ENCODE measurements at regions not wholly inside any gene's neighbourhood (a gene's known extent, or its start where the extent isn't known, plus 50 kb on each side); places are given as distances from the start of the nearest gene placed in this dataset.

DNA sequence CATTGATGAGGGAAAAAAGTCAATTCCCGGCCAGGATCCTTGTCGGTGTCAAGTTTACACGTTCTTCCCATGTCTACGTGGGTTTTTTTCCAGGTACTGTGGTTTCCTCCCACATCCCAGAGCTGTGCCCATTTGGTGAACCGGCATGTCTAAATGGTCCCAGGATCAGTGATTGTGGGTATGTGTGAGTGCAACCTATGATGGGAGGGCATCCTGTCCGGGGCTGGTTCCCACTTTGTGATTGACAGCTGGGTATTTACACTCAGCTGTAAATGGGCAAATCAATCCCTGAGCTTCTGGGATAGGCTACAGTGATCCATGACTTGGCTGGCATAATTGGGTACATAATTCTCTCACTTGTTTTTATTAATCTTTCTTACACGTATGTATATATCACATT lies 91.2 kb upstream of the IRX6 start:
- POLR2A ChIA-PET = no interaction called here
- Mint-ChIP-seq H3K4me1 (no peaks in the 10 kb centered on the region), H3K9me3 (ENCODE audit: insufficient read depth) (no peaks in the 10 kb centered on the region)

DNA sequence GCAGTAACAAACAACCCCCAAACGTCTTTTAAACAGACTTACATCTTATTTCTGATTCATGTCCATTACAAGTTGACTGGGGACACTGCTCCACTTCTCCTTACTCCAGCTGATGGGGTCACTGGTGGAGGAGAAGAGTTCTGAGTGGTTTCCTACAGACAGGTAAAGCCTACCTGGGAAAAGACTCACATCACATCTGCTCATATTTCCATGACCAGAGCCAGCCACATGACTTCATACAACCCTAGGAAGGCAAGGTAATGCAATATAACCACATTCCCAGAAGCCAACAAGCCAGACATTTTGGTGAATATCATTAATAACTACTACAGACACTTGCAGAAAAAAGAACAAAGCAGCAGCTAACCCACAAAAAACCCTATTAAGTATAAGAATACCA lies 90.5 kb upstream of the IRX6 start:
- no peaks in the 10 kb centered on the region for H3K79me2 ChIP-seq (ENCODE audit: control insufficient read depth, insufficient read depth, low read length)
- no CpG with 5 or more reads among the region's 1 CpG for WGBS (ENCODE audit: insufficient coverage)
- peaks cover 0 to 1% (median 0%) of the 10 kb centered on the region in 3 donors for H3K9me3 ChIP-seq (ENCODE audit: control extremely low read depth in 1 of 3, control insufficient read depth in 2 of 3, insufficient read depth in 1 of 3, low read length in 2 of 3)
- DNase-seq (no peak), ATAC-seq (ENCODE audit: low read depth) (no peak)
- H3K27ac ChIP-seq (ENCODE audit: low read length in 2 of 2) = no peak overlapping the region
- Mint-ChIP-seq H3K27ac (no peak overlapping the region), H3K4me3 (no peak overlapping the region), H3K4me1 (no peaks in the 10 kb centered on the region), H3K9me3 (ENCODE audit: insufficient read depth) (no peaks in the 10 kb centered on the region), H3K27me3 (peaks cover 4% of the 10 kb centered on the region)
- no peak overlapping the region for H3K9ac ChIP-seq (ENCODE audit: low read length)
- no peak overlapping the region for H3K4me3 ChIP-seq (ENCODE audit: control extremely low read depth in 1 of 5, extremely low read depth in 1 of 5, insufficient read depth in 1 of 5, low read depth in 2 of 5, low read length in 4 of 5)
- ChIA-PET POLR2A (no interaction called here), CTCF (no interaction called here)
- no peaks in the 10 kb centered on the region for H3K36me3 ChIP-seq (replicated peaks in 1 of 2; ENCODE audit: control extremely low read depth in 1 of 2, control insufficient read depth in 1 of 2, extremely low read depth in 1 of 2, insufficient read depth in 2 of 2, low read length in 1 of 2)
- H3K4me2 ChIP-seq (replicated peaks; ENCODE audit: low read depth, low read length, poor library complexity, severe bottlenecking) = no peak overlapping the region
- no peaks in the 10 kb centered on the region for H3K4me1 ChIP-seq (ENCODE audit: control insufficient read depth in 2 of 2, insufficient read depth in 2 of 2, low read length in 2 of 2)
- TF ChIP-seq EZH2 (IDR thresholded peaks at IDR 0.05; ENCODE audit: borderline replicate concordance, insufficient read depth, low read depth, low read length, poor library complexity, severe bottlenecking) = no peak
- TF ChIP-seq, protein P1, sequence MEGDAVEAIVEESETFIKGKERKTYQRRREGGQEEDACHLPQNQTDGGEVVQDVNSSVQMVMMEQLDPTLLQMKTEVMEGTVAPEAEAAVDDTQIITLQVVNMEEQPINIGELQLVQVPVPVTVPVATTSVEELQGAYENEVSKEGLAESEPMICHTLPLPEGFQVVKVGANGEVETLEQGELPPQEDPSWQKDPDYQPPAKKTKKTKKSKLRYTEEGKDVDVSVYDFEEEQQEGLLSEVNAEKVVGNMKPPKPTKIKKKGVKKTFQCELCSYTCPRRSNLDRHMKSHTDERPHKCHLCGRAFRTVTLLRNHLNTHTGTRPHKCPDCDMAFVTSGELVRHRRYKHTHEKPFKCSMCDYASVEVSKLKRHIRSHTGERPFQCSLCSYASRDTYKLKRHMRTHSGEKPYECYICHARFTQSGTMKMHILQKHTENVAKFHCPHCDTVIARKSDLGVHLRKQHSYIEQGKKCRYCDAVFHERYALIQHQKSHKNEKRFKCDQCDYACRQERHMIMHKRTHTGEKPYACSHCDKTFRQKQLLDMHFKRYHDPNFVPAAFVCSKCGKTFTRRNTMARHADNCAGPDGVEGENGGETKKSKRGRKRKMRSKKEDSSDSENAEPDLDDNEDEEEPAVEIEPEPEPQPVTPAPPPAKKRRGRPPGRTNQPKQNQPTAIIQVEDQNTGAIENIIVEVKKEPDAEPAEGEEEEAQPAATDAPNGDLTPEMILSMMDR (IDR thresholded peaks at IDR 0.05) = no peak
- no peak overlapping the region for H2AFZ ChIP-seq (ENCODE audit: insufficient read depth, low read depth, low read length, poor library complexity, severe bottlenecking)
- intact Hi-C loops (cut with micrococcal nuclease) = no loop called here
- no peaks in the 10 kb centered on the region for H3K27me3 ChIP-seq (replicated peaks in 1 of 4; ENCODE audit: control extremely low read depth in 1 of 4, control insufficient read depth in 3 of 4, insufficient read depth in 4 of 4, low read length in 3 of 4)
- no peaks in the 10 kb centered on the region for H4K20me1 ChIP-seq (ENCODE audit: control insufficient read depth, insufficient read depth, low read length, poor library complexity, severe bottlenecking)

More for the DNA sequence above, 91.2 kb upstream of the IRX6 start:
- no peaks in the 10 kb centered on the region for H3K36me3 ChIP-seq (replicated peaks in 1 of 2; ENCODE audit: control extremely low read depth in 1 of 2, control insufficient read depth in 1 of 2, extremely low read depth in 1 of 2, insufficient read depth in 2 of 2, low read length in 1 of 2)
- no peak overlapping the region for H3K27ac ChIP-seq (ENCODE audit: low read length in 2 of 2)
- no peak overlapping the region for H3K27ac Mint-ChIP-seq
- no peaks in the 10 kb centered on the region for H3K4me1 ChIP-seq (ENCODE audit: control insufficient read depth in 2 of 2, insufficient read depth in 2 of 2, low read length in 2 of 2)
- no peaks in the 10 kb centered on the region for H4K20me1 ChIP-seq (ENCODE audit: control insufficient read depth, insufficient read depth, low read length, poor library complexity, severe bottlenecking)
- H3K9ac ChIP-seq (ENCODE audit: low read length) = no peak overlapping the region
- no peaks in the 10 kb centered on the region for H3K27me3 ChIP-seq (replicated peaks in 1 of 4; ENCODE audit: control extremely low read depth in 1 of 4, control insufficient read depth in 3 of 4, insufficient read depth in 4 of 4, low read length in 3 of 4)
- intact Hi-C loops (cut with micrococcal nuclease) = no loop called here
- peaks cover 0 to 1% (median 0%) of the 10 kb centered on the region in 3 donors for H3K9me3 ChIP-seq (ENCODE audit: control extremely low read depth in 1 of 3, control insufficient read depth in 2 of 3, insufficient read depth in 1 of 3, low read length in 2 of 3)
- CTCF ChIA-PET = no interaction called here
- H2AFZ ChIP-seq (ENCODE audit: insufficient read depth, low read depth, low read length, poor library complexity, severe bottlenecking) = no peak overlapping the region
- no peak overlapping the region for H3K4me3 Mint-ChIP-seq
- peaks cover 4% of the 10 kb centered on the region for H3K27me3 Mint-ChIP-seq
- no peak overlapping the region for H3K4me3 ChIP-seq (ENCODE audit: control extremely low read depth in 1 of 5, extremely low read depth in 1 of 5, insufficient read depth in 1 of 5, low read depth in 2 of 5, low read length in 4 of 5)
- TF ChIP-seq EZH2 (IDR thresholded peaks at IDR 0.05; ENCODE audit: borderline replicate concordance, insufficient read depth, low read depth, low read length, poor library complexity, severe bottlenecking) = no peak
- TF ChIP-seq, protein P1 (IDR thresholded peaks at IDR 0.05) = no peak
- ATAC-seq (ENCODE audit: low read depth) (no peak), DNase-seq (no peak)
- H3K79me2 ChIP-seq (ENCODE audit: control insufficient read depth, insufficient read depth, low read length) = no peaks in the 10 kb centered on the region
- 85% methylated on average over 5 of the region's 7 CpGs for WGBS (ENCODE audit: insufficient coverage)
- no peak overlapping the region for H3K4me2 ChIP-seq (replicated peaks; ENCODE audit: low read depth, low read length, poor library complexity, severe bottlenecking)
